ENCODE measurements at regions not wholly inside any gene's neighbourhood (a gene's known extent, or its start where the extent isn't known, plus 50 kb on each side); places are given as distances from the start of the nearest gene placed in this dataset.

DNA sequence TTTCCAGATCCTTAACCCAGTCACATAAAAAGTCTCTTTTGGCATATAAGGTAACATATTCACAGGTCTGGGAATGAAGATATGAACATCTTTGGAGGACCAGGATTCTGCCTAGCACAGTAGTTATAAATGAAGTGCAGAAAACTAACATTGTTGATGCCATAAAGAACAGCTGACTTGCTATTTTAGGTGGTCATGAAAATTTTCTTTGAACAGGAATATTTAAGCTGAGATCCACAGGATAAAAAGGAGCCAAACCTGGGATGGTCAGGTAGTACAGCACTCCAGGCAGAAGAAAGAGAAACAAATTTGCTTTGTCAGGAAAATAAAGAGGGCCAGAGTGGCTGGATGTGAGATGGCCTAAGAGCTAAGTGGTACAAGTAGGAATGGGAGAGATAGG, 80.0 kb downstream of the CENPW start:
- Mint-ChIP-seq H3K27ac (no peak overlapping the region), H3K36me3 (no peaks in the 10 kb centered on the region), H3K4me3 (no peak overlapping the region), H3K27me3 (no peaks in the 10 kb centered on the region), H3K9me3 (peaks cover 4 to 7% of the 10 kb centered on the region in 2 donors), H3K4me1 (no peaks in the 10 kb centered on the region)
- no peak for DNase-seq
- no peak for ATAC-seq (replicated peaks)

- H3K36me3 Mint-ChIP-seq, result no peaks in the 10 kb centered on the region
- H3K27me3 Mint-ChIP-seq, result no peaks in the 10 kb centered on the region
- no peak overlapping the region for H3K4me3 Mint-ChIP-seq
- DNase-seq, result no peak
- no peak overlapping the region for H3K27ac Mint-ChIP-seq
- H3K4me1 Mint-ChIP-seq, result no peaks in the 10 kb centered on the region
- H3K9me3 Mint-ChIP-seq, result no peaks in the 10 kb centered on the region
- no peak for ATAC-seq (replicated peaks)
Measured at GRCh38 chr6:126422912-126423311, 83.0 kb downstream of the CENPW start.

DNA sequence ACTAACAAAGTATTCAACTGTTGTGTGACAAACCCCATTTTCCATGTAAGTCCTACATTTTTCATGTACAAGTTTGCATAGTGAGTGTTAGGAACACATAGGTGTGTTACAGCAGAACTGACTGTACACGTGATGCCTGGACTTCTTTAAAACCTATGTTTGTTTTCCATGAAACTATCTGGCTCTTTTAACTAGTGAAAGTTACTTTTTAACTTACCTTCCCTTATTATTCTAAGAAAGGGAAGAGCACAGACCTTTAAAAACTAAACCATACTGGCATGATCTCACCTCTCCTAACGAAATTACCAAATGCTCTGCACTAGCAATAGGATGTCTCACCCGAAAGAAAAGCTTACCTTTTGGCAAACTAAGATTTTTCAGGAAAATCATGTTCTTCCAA, 87.8 kb downstream of the CENPW start:
- no peak for ATAC-seq (replicated peaks)

DNA sequence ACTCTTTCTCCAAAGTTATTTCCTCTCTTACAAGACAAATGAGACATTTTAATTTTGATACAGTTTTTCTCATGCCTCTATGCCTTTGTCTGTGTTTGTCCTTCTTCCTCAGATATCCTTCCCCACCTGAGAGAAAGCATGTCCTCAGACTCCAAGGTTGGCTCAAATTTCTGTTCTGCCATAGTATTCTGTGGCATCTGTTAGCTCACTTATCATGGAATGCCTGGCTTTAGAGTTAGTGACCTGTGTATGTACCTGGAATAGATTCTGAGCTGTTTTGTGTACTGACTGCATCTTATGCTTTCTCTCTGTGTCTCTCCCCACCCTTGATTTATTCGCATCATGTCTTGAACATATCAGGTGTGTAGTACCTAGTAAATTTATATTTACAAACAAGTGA, 90.0 kb downstream of the CENPW start:
- H3K36me3 Mint-ChIP-seq, result no peaks in the 10 kb centered on the region
- no peaks in the 10 kb centered on the region for H3K27me3 Mint-ChIP-seq
- DNase-seq (no peak), ATAC-seq (replicated peaks) (no peak)
- no peak overlapping the region for H3K27ac Mint-ChIP-seq
- no peak overlapping the region for H3K4me3 Mint-ChIP-seq
- no peaks in the 10 kb centered on the region for H3K4me1 Mint-ChIP-seq
- H3K9me3 Mint-ChIP-seq, result no peaks in the 10 kb centered on the region

More for the DNA sequence above, 87.8 kb downstream of the CENPW start:
- H3K36me3 Mint-ChIP-seq, result no peaks in the 10 kb centered on the region
- H3K4me3 Mint-ChIP-seq, result no peak overlapping the region
- H3K27me3 Mint-ChIP-seq, result no peaks in the 10 kb centered on the region
- no peaks in the 10 kb centered on the region for H3K9me3 Mint-ChIP-seq
- DNase-seq, result no peak
- no peaks in the 10 kb centered on the region for H3K4me1 Mint-ChIP-seq
- H3K27ac Mint-ChIP-seq, result no peak overlapping the region

DNA sequence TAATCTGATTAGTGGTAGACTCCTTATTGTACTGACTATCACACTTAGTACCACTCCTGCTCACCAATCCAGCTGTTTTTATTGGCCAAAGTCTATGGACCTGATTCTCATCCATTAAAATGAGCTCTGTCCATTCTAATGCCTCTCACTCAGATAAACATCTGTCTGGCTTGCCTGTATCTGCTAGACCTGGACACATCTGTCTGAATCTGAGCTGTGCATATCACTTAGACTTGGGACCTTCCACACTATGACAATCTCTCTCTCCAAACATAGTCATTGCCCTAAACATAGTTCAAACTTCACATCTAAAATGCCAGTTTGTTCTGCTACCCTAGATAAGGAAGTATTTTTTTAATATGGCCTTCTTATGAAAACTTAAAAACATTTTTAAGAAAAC, 92.6 kb downstream of the CENPW start:
- Mint-ChIP-seq H3K4me3 (no peak overlapping the region), H3K4me1 (no peaks in the 10 kb centered on the region), H3K27ac (no peak overlapping the region), H3K9me3 (no peaks in the 10 kb centered on the region), H3K27me3 (no peaks in the 10 kb centered on the region), H3K36me3 (no peaks in the 10 kb centered on the region)
- DNase-seq (no peak), ATAC-seq (replicated peaks) (no peak)

DNA sequence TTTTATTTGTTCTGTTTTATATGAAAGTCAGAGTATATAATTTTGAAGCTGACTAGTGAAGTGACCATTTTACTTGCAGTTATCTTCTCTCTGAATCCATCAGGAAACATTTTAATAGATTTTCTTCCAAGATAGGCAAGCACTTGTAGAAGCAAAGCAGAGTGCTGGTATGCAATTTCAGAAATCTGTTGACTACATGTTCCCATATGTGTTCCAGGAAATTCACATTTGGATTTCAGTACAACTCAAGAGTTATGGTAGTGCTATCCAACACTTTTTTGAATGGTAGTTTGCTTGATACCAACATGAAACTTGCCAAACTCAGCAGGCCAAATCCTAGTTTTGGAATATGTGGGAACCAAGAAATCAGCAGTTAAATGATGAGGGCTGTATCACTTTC, 94.0 kb downstream of the CENPW start:
- no peak for ATAC-seq (replicated peaks)
- no peak for DNase-seq
- Mint-ChIP-seq H3K27ac (no peak overlapping the region), H3K4me3 (no peak overlapping the region), H3K4me1 (no peaks in the 10 kb centered on the region), H3K27me3 (no peaks in the 10 kb centered on the region), H3K36me3 (no peaks in the 10 kb centered on the region), H3K9me3 (no peaks in the 10 kb centered on the region)

GRCh38 chr6:126437205-126437604, 97.3 kb downstream of the CENPW start:
- no peak for ATAC-seq (replicated peaks)
- DNase-seq, result no peak
- Mint-ChIP-seq H3K36me3 (no peaks in the 10 kb centered on the region), H3K27me3 (no peaks in the 10 kb centered on the region), H3K9me3 (no peaks in the 10 kb centered on the region), H3K4me1 (no peaks in the 10 kb centered on the region), H3K4me3 (no peak overlapping the region), H3K27ac (no peak overlapping the region)

- H3K27ac Mint-ChIP-seq, result no peak overlapping the region
- no peak for ATAC-seq (replicated peaks)
- no peaks in the 10 kb centered on the region for H3K27me3 Mint-ChIP-seq
- H3K36me3 Mint-ChIP-seq, result no peaks in the 10 kb centered on the region
- no peak for DNase-seq
- H3K9me3 Mint-ChIP-seq, result no peaks in the 10 kb centered on the region
- no peaks in the 10 kb centered on the region for H3K4me1 Mint-ChIP-seq
- H3K4me3 Mint-ChIP-seq, result no peak overlapping the region
Measured at GRCh38 chr6:126439040-126439439, 99.1 kb downstream of the CENPW start.

- no peak for DNase-seq
- H3K36me3 Mint-ChIP-seq, result no peaks in the 10 kb centered on the region
- H3K4me3 Mint-ChIP-seq, result no peak overlapping the region
- H3K27me3 Mint-ChIP-seq, result no peaks in the 10 kb centered on the region
- H3K27ac Mint-ChIP-seq, result no peak overlapping the region
- no peaks in the 10 kb centered on the region for H3K4me1 Mint-ChIP-seq
- H3K9me3 Mint-ChIP-seq, result no peaks in the 10 kb centered on the region
- no peak for ATAC-seq (replicated peaks)
Measured at GRCh38 chr6:126440923-126441322, 101.0 kb downstream of the CENPW start.

GRCh38 chr6:126444659-126445273, 104.9 kb downstream of the CENPW start:
- Mint-ChIP-seq H3K9me3 (no peaks in the 10 kb centered on the region), H3K4me3 (no peak overlapping the region), H3K27ac (no peak overlapping the region), H3K27me3 (no peaks in the 10 kb centered on the region), H3K4me1 (no peaks in the 10 kb centered on the region), H3K36me3 (no peaks in the 10 kb centered on the region)
- DNase-seq (no peak), ATAC-seq (replicated peaks) (no peak)

GRCh38 chr6:126446248-126446647, 106.3 kb downstream of the CENPW start:
- no peaks in the 10 kb centered on the region for H3K27me3 Mint-ChIP-seq
- DNase-seq, result no peak
- H3K9me3 Mint-ChIP-seq, result no peaks in the 10 kb centered on the region
- no peak overlapping the region for H3K27ac Mint-ChIP-seq
- no peak overlapping the region for H3K4me3 Mint-ChIP-seq
- H3K4me1 Mint-ChIP-seq, result no peaks in the 10 kb centered on the region
- no peak for ATAC-seq (replicated peaks)
- H3K36me3 Mint-ChIP-seq, result no peaks in the 10 kb centered on the region

GRCh38 chr6:126447367-126447766, 107.5 kb downstream of the CENPW start:
- Mint-ChIP-seq H3K9me3 (no peaks in the 10 kb centered on the region), H3K4me1 (no peaks in the 10 kb centered on the region), H3K27me3 (no peaks in the 10 kb centered on the region), H3K36me3 (no peaks in the 10 kb centered on the region), H3K4me3 (no peak overlapping the region), H3K27ac (no peak overlapping the region)
- DNase-seq (no peak), ATAC-seq (replicated peaks) (no peak)

DNA sequence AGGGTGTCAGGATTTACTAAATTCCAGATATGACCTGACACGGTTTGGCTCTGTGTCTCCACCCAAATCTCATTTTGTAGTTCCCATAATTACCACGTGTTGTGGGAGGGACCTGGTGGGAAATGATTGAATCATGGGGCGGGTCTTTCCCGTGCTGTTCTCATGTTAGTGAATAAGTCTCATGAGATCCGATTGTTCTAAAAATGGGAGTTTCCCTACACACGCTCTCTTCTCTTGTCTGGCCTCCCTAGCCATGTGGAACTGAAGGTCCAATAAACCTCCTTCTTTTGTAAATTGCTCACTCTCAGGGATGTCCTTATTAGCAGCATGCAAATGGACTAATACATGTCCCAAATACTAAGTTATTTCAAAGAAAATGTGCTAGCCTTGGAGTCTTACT, 121.1 kb downstream of the CENPW start:
- ATAC-seq (replicated peaks) (no peak), DNase-seq (no peak)
- Mint-ChIP-seq H3K27ac (no peak overlapping the region), H3K4me3 (no peak overlapping the region), H3K9me3 (peaks cover 2 to 12% of the 10 kb centered on the region in 2 donors), H3K27me3 (no peaks in the 10 kb centered on the region), H3K4me1 (no peaks in the 10 kb centered on the region), H3K36me3 (no peaks in the 10 kb centered on the region)

DNA sequence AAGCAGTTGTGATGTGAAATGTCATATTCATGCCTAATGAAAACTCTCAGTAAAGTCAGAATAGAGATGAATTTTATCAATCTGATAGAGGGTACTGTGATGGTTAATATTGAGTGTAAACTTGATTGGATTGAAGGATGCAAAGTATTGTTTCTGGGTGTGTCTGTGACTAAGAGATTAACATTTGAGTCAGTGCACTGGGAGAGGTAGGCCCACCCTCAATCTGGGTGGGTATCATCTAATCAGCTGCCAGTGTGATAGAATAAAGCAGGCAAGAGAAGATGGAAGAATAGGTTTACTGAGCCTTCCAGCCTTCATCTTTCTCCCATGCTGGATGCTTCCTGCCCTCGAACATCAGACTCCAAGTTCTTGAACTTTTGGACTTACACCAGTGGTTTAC, 124.3 kb downstream of the CENPW start:
- H3K36me3 Mint-ChIP-seq, result no peaks in the 10 kb centered on the region
- no peak for ATAC-seq (replicated peaks)
- peaks cover 0 to 2% of the 10 kb centered on the region in 2 donors for H3K9me3 Mint-ChIP-seq
- H3K27ac Mint-ChIP-seq, result no peak overlapping the region
- no peaks in the 10 kb centered on the region for H3K4me1 Mint-ChIP-seq
- no peaks in the 10 kb centered on the region for H3K27me3 Mint-ChIP-seq
- H3K4me3 Mint-ChIP-seq, result no peak overlapping the region
- no peak for DNase-seq

DNA sequence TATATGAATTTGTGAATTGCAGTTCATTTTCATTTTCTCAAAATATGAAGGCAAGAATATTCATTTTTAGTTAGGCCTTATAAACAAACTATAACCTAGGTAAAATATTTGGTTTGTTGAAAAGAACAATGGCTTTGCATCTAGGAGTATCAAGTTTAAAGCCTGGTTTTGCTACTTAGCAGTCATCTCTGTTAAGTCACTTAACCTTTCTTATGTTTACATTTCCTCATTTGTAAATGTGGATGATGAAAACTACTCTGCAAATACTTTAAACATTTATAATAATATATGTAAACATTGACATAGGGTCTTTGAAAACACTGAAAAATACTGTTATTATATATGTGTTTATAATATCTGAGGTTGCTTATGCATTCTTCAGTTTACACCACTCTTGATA, 135.5 kb downstream of the CENPW start:
- H3K4me3 Mint-ChIP-seq, result no peak overlapping the region
- H3K9me3 Mint-ChIP-seq, result peaks cover 3 to 8% of the 10 kb centered on the region in 2 donors
- DNase-seq (no peak), ATAC-seq (replicated peaks) (no peak)
- H3K27ac Mint-ChIP-seq, result no peak overlapping the region
- H3K36me3 Mint-ChIP-seq, result no peaks in the 10 kb centered on the region
- peaks cover 0 to 3% of the 10 kb centered on the region in 2 donors for H3K27me3 Mint-ChIP-seq
- no peaks in the 10 kb centered on the region for H3K4me1 Mint-ChIP-seq

GRCh38 chr6:126477678-126478077, 137.8 kb downstream of the CENPW start:
- DNase-seq, result no peak

More at GRCh38 chr6:126477678-126478077, 137.8 kb downstream of the CENPW start:
- Mint-ChIP-seq H3K4me3 (no peak overlapping the region), H3K9me3 (no peaks in the 10 kb centered on the region), H3K27ac (no peak overlapping the region), H3K36me3 (no peaks in the 10 kb centered on the region), H3K27me3 (peaks cover 0 to 3% of the 10 kb centered on the region in 2 donors), H3K4me1 (no peaks in the 10 kb centered on the region)
- ATAC-seq (replicated peaks), result no peak
